GM13977 (cell line): ENCODE measurements at regions not wholly inside any gene's neighbourhood (a gene's known extent, or its start where the extent isn't known, plus 50 kb on each side); places are given as distances from the start of the nearest gene placed in this dataset.

Source experiments
- DNase-seq: peaks from one replicate; pipeline ENCODE4 v3.0.0; 2012; ENCODE audit warnings: low spot score
- CTCF ChIP-seq: IDR thresholded peaks from 2 replicates; pipeline ENCODE4 v1.5.1; 2012; ENCODE audit warnings: mild to moderate bottlenecking, control low read depth; ENCODE audit not compliant: insufficient read depth; ENCODE audit errors: extremely low read depth, missing control alignments
- in situ Hi-C: fragments of 300-500 bp; cut with MboI; formaldehyde crosslinking; loops from one replicate; pipeline ENCODE4 v1.12.0; 2022; ENCODE audit warnings: low sequenced_read_pairs, low pct_unique_long_range_greater_than_20kb, mixed read lengths, inconsistent platforms; ENCODE audit not compliant: unreplicated experiment

GRCh38 chr15:62270216-62270921 is 105.3 kb upstream of the C2CD4B start:
- in situ Hi-C loops = no loop called here
- no peak for TF ChIP-seq CTCF
- no peak for DNase-seq

- DNase-seq = no peak
- in situ Hi-C loops = no loop called here
- no peak for TF ChIP-seq CTCF
These were observed 107.2 kb upstream of the C2CD4B start for GRCh38 chr15:62272290-62272689.

- no peak for TF ChIP-seq CTCF
- in situ Hi-C loops = no loop called here
- DNase-seq = no peak
These were observed 110.7 kb upstream of the C2CD4B start for GRCh38 chr15:62275831-62276230.

- in situ Hi-C loops = no loop called here
- TF ChIP-seq CTCF = no peak
These were observed 112.8 kb upstream of the C2CD4B start for GRCh38 chr15:62277816-62278394.

GRCh38 chr15:62278534-62278933 is 113.4 kb upstream of the C2CD4B start:
- DNase-seq = no peak
- in situ Hi-C loops = no loop called here
- no peak for TF ChIP-seq CTCF

More at GRCh38 chr15:62277816-62278394, 112.8 kb upstream of the C2CD4B start:
- DNase-seq = no peak

GRCh38 chr15:62279041-62279440 is 114.0 kb upstream of the C2CD4B start:
- TF ChIP-seq CTCF = no peak
- in situ Hi-C loops = no loop called here
- no peak for DNase-seq
